COR-L47 (cell line): ENCODE measurements at regions not wholly inside any gene's neighbourhood (a gene's known extent, or its start where the extent isn't known, plus 50 kb on each side); places are given as distances from the start of the nearest gene placed in this dataset.

Experiments used
- DNase-seq: peaks from one replicate; lab custom pipeline; 2025; lab: John Stamatoyannopoulos, UW

DNA sequence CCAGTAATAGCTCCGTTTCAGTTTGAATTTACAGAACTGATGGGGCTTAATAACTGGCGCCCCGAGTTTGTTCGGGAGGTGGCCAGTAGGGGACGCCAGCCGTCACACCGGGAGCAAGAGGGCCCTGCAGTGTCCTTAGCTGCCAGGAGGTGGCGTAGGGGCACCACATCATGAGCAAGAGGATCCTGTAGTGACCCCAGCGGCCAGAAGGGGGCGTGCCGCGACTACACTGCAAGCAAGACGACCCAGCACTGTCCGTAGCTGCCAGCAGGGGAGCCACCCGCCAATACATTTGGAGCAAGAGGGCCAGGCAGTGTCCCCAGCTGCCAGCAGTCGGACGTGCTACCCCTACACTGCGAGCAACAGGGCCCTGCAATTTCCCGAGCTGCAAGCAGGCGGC is 663.7 kb upstream of the B3GAT1 start:
- no peak for DNase-seq

DNA sequence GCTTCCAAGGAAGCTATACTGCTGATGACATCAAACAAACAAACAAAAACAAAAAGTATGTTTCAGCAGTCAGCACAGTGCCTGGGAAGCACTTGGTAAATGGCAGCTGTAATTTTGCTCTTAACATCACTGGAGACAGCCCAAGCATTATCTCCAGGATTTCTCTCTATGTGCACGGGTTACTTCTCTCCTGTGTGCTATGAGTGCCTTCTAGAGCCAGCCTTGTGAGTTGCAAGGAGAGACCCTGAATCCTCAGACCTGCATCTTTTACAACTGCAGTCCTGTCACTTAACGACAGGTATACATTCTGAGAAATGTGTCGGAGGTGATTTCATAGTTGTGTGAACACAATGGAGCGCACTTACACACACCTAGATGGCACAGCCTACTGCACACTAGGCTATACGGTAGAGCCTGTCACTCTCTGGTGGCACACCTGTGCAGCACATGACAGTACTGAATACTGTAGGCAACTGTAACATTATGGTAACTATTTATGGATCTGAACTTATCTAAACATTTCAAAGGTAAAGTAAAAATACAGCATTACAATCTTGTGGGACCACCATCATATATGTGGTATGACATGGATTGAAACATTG is 662.5 kb upstream of the B3GAT1 start:
- peak; percentile 34 for DNase-seq

DNA sequence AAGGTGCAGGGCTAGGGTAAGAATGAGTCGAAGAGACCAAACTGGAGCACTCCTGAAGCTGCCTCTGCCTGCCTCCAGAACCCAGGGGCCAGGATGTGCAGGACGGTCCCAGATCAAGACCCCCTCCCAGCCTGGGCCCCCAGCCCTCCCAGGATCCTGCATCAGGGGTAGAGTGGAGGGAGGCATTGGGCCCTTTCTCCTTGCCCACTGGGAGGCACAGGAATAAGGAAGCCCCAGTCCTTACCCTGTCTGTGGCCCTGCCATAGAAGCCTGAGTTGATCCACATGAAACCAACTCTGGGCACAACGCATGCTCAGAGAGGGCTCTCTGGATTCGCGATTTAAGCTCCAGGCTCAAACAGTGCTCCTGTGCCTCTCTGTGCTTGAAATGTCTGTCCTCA is 661.8 kb upstream of the B3GAT1 start:
- no peak for DNase-seq

DNA sequence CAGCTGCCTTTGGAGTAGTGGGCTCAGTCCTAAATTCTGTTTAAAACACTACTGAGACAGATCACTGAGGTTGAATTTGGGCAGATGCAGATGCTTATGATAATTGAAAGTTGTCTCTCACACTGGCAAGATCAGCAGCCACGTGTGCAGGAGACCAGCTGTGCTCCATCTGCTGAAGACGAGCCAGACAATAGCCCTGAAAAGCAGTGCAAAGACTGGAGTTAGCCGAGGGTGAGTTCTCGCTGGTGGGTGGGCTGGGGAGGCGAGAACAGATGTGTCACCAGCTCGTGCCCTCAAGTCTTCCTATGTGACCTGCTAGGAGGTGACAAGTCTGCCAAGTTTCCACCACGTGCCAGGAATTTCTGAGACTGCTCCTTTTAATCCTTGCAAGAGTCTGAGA is 661.3 kb upstream of the B3GAT1 start:
- no peak for DNase-seq

DNA sequence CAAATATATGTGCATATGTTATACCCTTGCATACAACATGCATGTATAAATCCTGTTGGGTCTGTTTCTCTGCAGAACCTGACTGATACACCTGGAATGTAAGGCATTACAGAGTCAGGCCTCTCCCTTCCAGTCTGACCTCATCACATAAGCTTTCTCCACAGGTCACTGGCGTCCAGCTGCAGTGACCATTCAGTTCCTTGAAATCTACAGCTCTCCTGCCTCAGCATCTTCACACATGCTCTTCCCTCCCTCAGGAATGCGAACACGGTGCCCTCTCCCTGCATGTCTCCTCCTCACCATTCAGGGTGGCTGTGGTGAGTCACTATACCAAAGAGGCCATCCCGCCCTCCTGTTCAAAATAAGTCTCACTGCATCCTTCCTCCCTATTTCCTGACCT is 657.8 kb upstream of the B3GAT1 start:
- DNase-seq: no peak

DNA sequence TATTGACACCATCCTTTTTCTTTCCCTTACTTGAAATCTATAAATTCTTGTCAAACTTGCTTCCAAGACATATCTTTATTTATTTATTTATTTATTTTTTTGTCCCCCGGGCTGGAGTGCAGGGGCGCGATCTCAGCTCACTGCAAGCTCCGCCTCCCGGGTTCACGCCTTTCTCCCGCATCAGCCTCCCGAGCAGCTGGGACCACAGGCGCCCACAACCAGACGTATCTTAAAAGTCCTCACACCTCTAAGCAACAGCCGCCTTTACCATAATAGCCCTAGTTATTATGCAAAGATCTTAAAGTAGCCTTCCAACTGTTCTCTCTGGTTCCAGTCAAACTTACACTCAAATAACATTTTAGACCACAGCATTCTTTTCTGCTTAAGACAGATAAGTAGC is 657.0 kb upstream of the B3GAT1 start:
- no peak for DNase-seq

DNA sequence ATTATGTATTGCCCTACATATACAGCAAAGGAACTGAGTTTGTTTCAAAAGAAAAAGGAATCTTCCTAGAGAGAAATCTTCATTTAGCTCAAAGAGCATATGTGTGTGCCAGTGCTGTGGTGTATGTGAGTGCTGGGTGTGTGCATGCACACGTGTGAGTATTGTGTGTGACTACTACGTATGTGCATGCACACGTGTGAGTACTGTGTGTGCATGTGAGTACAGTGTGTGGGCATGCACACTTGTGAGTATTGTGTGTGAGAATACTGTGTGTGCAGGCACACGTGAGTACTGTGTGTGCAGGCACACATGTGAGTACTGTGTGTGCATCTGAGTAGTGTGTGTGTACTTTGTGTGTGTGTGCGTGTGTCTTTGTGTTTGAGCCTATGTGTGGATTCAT is 651.0 kb upstream of the B3GAT1 start:
- DNase-seq: no peak

DNA sequence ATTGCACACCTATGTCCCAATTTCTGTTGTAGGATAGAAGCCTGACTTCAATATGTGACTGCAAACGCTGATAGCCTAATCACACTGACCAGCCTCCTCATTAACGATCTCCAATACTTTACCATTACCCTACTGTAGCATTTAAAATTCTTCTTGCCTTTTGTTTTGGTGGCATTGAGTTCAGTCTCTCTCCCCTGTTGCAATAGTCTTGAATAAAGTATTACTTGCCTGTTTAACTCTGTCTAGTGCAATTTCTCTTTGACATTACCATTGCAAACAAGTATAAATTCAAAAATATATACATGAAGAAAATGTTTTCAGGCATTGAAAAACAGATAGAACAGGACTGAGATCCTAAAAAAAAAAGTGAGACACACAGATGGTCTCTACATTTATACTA is 649.1 kb upstream of the B3GAT1 start:
- DNase-seq: no peak

DNA sequence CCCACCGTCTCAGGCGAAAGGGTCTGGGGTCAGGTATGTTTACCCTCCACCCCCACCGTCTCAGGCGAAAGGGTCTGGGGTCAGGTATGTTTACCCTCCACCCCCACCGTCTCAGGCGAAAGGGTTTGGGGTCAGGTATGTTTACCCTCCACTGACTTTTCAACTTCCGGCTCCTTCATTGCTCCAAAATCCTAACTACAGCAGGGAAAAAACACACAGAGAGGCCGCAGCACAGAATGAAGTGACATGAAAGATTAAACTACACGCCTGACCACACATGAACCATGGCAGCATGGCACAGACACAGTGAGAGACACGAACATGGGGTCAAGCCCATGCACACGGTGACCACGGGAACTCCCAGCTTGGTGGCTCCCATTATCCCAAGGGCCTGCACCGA is 634.9 kb upstream of the B3GAT1 start:
- DNase-seq: no peak

DNA sequence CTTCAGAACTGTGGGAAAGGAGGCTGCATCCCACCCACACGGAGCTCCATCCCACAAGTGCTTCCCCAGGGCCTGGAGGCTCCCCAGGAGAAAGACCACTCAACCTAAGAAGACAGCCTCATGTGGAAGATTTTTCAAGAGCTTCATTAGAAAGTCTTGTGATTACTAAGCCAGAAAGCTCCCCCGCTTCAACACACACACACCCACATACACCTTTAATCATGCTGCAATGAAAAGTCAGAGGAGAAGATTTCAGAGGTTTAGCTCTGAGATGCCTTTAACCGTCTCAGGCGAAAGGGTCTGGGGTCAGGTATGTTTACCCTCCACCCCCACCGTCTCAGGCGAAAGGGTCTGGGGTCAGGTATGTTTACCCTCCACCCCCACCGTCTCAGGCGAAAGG is 634.5 kb upstream of the B3GAT1 start:
- DNase-seq: no peak

DNA sequence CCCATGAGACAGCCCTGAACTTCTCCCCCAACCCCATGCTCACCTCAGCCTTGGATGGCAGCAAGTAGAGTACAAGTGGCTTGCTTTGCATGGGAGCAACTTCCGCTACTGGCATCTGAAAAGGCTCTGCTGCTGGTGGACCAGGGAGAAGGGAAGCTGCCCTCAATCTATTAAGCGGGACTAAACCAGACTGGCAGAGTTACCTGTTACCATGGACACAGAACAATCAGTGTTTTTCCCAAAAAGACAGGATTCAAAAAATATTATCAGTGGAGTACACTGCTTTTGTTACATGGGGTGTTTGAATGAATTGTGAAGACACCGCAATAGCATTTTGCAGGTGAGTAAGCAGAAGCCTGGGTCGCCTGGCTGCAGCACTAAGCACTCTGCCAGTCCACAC is 631.4 kb upstream of the B3GAT1 start:
- DNase-seq: no peak

DNA sequence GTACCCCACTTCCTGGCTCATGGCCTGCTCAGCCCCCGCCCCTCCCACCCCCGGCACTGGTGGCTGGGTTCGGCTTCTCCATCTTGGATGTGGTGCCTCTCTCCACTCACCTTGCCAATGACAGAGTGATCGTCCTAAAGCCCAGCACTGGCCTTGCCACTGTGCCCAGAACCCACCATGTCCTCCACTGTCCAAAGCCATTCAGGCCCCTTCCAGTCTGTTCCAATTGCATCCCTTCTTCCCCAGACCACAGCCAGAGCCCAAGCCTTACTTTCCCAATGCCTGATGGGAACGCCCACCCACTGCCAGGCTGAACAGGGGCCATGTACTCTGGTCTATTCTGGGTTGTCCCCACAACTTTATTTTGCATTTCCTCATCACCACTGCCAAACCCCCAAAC is 625.8 kb upstream of the B3GAT1 start:
- DNase-seq: no peak

DNA sequence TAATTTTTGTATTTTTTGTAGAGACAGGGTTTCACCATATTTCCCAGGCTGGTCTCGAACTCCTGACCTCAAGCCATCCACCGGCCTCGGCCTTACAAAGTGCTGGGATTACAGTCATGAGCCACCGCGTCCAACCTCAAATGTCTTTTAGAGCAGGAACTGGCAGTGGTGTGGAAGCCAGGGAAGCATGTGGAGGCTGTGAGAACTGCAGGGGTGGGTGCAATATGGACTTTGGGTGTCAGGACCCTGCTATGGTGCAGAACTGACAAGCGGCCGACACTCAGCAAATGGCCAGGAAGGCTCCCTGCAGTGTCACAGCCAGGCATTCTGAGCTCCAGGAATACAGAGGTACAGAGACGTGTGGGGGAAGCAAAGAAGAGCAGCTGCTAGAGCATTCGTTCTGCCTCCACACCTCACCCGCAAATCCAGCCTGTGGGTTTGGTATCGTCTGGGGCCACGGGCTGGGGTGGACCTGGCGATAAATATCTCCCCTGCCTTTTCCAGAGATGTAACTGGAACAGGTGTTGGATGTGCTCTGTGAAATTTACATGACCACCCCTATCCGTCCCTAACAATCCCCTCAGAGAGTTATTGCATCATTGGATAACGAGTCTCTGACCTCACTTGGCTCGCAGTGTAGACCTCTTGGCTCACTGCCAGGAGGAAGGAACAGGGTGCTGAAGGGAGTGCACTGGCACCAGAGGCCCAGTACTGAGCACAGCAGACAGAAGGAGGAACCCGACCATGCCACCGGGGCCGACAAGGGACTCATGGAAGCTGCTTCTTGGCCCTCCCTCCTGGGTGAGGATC is 624.7 kb upstream of the B3GAT1 start:
- no peak for DNase-seq

DNA sequence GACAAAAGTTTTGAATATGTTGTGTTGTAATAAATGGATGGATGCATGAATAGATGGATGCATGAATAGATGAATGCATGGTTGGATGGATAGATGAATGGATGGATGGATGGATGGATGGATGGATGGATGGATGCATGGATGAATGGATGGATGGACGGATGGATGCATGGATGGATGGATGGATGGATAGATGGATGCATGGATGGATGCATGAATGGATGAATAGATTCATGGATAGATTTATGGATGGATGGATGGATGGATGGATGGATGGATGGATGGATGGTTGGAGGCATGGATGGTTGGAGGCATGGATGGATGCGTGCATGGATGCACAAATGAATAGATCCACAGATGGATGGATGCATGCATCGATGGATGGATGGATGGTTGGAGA is 623.2 kb upstream of the B3GAT1 start:
- no peak for DNase-seq

DNA sequence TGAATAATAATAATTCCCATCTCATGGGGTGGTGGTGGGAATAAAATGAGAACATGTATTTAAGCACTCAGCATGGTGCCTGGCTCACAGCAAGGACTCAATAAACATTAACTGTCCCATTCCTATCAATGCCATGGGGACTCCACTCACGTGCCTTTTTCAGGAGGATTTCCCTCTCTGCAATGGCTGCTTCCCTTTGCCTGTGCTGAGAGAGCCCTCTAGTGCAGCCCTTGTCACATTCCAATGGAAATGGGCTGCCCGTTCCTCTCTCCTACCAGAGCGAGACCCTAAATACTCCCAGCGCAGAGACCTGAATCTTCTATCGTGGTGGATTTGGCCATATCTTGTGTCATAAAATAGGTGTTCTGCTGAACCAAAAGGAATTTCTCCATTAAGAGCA is 621.5 kb upstream of the B3GAT1 start:
- DNase-seq: peak; percentile 43

DNA sequence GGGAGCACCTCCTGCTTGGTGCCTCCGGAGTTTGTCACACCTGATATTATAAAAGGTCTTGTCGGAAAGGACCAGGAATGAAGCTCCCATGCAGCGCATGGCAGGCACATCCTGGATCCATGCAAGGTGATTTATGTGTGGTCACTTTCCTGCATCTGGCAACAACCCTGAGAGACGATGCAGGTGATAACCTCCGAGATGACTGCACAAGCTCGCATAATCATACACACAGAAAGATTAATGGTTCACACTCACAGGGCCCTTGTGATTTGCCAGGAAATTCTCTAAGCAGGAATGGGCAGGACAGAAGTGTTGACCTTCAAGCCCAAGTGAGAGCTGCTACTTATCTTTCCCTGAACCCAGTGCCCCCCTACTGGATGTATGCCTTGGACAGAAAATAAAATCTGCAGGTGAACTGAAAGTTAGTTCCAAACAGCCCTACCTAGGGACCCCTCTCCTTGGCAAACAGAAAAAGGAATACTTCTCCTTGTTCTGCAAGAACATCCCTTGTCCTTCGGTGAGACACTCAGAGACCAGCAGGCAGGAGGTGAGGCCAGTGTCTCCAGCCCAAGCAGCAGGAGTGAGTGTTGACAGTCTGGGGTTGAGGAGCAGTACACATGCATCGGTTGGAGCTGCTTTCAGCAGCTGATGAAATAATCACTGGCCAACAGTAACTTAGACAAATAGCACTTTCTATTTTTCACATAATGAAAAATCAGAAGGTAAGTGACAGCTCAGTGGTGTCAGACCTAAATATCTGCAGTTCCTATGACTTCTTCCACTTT is 619.4 kb upstream of the B3GAT1 start:
- DNase-seq: no peak

DNA sequence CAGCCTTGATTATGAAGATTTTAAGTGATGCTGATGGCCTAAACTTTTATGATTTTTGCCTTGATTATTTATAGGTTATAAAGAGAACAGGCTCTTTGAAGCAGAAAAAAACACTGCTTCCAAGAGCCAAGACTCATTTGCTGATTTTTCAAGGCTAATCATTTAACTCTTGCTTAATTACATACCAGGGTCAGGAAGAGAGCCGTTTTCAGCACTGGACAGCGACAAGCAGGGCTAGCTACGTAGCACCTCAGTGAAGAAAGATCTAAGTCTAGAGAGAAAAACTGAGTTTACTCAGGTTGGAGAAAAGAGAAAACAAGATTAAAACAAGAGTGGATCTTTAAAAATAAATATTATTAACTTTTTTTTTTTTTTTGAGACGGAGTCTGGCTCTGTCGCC is 615.4 kb upstream of the B3GAT1 start:
- no peak for DNase-seq

DNA sequence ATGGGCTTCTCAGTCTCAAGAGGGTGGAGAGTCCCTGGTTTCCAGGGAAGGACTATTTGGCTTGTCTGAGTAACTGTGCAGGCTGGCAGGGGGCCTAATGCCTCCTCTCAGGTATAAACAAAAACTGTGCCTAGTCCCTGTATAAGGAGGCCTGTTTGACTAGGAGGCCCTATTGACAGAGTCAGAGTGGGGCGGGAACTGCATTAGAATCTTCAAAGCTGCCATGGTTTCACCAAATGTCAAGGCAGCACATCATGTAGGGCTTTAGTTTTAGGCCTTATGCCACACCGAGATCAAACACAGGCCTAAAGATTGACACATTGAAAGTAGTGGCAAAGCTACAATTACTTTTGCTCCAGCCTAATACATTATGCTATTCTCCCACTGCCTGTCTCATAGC is 611.5 kb upstream of the B3GAT1 start:
- DNase-seq: no peak

DNA sequence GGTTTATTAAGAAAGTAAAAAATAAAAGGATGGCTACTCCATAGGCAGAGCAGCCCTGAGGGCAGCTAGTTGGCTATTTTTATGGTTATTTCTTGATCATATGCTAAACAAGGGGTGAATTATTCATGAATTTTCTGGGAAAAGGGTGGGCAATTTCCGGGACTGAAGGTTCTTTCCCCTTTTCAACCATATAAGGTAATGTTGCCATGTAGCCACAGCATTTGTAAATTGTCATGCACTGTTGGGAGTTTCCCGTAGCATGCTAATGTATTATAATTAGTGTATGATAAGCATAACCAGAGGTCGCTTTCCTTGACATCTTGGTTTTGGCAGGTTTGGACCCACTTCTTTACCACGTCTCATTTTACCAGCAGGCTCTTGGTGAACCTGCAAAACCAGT is 610.4 kb upstream of the B3GAT1 start:
- DNase-seq: no peak

DNA sequence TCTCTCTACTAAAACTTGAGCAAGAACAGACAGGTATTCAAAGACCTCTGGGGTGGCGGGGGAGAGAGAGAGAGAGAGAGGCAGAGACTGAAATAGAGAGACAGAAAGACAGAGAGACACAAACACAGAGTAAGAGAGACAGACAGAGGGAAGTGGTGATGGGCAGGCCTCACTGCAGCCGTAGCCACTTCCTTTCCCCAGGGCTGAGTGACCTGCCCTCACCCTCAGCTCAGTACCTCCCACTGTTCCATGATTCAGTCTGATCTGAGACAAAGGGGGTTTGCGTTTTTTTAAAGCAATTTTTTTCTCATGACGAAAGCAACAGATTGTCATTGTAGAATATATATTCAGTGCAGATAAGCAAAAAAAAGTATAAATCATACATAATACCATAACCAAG is 607.9 kb upstream of the B3GAT1 start:
- no peak for DNase-seq

DNA sequence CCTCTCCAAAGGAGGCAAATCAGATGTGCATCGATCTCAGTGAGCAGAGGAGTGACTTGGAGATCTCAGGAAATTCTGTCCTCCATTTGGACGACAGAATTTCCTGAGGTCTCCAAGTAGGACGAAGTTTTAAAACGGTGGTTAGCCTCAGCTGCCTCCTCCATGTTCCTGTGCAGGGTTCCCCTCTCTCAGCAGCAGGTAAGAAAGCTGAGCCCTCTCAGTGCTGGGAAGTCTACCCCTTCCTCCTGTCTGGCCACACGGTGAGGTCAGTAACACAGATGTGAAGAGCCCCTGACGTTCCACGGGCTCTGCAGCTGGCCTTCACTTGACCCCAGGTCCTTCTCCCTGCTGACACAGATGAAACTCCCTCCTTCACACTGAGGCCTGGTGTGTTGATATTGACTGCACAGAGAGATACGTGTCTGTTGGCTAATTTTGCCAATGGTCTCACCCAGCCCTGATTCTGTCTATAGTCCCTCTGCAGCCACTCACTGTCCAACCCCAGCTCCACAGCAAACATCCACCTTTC is 607.4 kb upstream of the B3GAT1 start:
- no peak for DNase-seq

DNA sequence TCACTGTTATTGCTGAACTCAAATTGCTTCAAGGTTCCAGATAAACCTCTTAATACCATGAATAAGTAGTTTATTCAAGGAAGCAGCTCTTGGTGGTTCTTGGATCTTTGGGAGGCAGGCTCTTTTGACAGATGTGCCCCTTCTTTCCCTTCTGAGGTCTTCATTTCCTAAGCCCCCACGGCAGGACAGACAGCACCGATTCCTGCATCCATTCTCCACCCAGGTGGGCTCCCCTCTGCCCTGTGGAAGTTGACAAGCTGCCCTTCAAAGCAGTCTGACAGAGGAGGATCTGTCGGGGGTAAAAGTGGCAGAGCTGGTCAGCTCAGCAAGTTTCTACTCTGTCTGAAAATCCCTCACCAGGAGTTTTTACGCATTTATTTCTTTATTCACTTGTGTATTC is 605.3 kb upstream of the B3GAT1 start:
- no peak for DNase-seq

DNA sequence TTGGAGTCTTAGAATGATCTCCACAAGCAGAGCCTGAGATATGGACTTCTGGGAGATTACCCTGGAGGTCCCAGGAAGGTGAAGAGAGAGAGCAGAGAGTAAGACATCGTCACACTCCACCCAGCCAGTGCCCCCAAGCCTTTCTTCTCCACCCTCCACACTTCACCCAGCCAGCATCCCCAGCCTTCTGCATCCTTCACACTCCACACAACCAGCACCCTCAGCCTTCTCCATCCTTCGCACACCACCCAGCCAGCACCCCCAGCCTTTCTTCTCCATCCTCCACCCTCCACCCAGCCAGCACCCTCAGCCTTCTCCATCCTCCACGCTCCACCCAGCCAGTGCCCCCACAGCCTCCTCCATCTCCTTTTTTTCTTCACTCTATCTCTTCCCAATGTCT is 603.9 kb upstream of the B3GAT1 start:
- DNase-seq: no peak
